ENCODE measurements at regions not wholly inside any gene's neighbourhood (a gene's known extent, or its start where the extent isn't known, plus 50 kb on each side); places are given as distances from the start of the nearest gene placed in this dataset.
"Not testable (repeated sequence)": the region's sequence is repeated elsewhere in the genome, so short reads cannot be mapped to it uniquely, and the experiment has no call there.

GRCh38 chr2:35932276-35932963 lies 423.2 kb upstream of the CRIM1 start:
- no peak for DNase-seq

- DNase-seq = no peak
Measured at GRCh38 chr2:35931626-35932025, 424.0 kb upstream of the CRIM1 start.

- no peak for DNase-seq
Measured at GRCh38 chr2:35931115-35931514, 424.5 kb upstream of the CRIM1 start.

- no peak for DNase-seq
Measured at GRCh38 chr2:35929551-35929950, 426.0 kb upstream of the CRIM1 start.

- DNase-seq = no peak
Measured at GRCh38 chr2:35920061-35920460, 435.5 kb upstream of the CRIM1 start.

GRCh38 chr2:35915261-35915660 lies 440.3 kb upstream of the CRIM1 start:
- no peak for DNase-seq

GRCh38 chr2:35891936-35892335 lies 463.6 kb upstream of the CRIM1 start:
- DNase-seq = no peak

- no peak for DNase-seq
Measured at GRCh38 chr2:35891528-35891927, 464.1 kb upstream of the CRIM1 start.

- no peak for DNase-seq
Measured at GRCh38 chr2:35887146-35887545, 468.4 kb upstream of the CRIM1 start.

GRCh38 chr2:35873921-35874320 lies 481.7 kb upstream of the CRIM1 start:
- DNase-seq = no peak

- no peak for DNase-seq
Measured at GRCh38 chr2:35871672-35872071, 483.9 kb upstream of the CRIM1 start.

- no peak for DNase-seq
Measured at GRCh38 chr2:35870713-35871112, 484.9 kb upstream of the CRIM1 start.

- DNase-seq = no peak
Measured at GRCh38 chr2:35864141-35864540, 491.4 kb upstream of the CRIM1 start.

- DNase-seq = no peak
Measured at GRCh38 chr2:35858216-35858615, 497.4 kb upstream of the CRIM1 start.

GRCh38 chr2:35857498-35857897 lies 498.1 kb upstream of the CRIM1 start:
- no peak for DNase-seq

- no peak for DNase-seq
Measured at GRCh38 chr2:35831385-35831784, 524.2 kb upstream of the CRIM1 start.

GRCh38 chr2:35830833-35831232 lies 524.7 kb upstream of the CRIM1 start:
- DNase-seq = no peak

- no peak for DNase-seq
Measured at GRCh38 chr2:35827086-35827485, 528.5 kb upstream of the CRIM1 start.

GRCh38 chr2:35822716-35823115 lies 532.9 kb upstream of the CRIM1 start:
- DNase-seq = no peak

- DNase-seq = no peak
Measured at GRCh38 chr2:35821675-35822074, 533.9 kb upstream of the CRIM1 start.

GRCh38 chr2:35820391-35820790 lies 535.2 kb upstream of the CRIM1 start:
- no peak for DNase-seq

GRCh38 chr2:35819033-35819432 lies 536.5 kb upstream of the CRIM1 start:
- no peak for DNase-seq

- not testable (repeated sequence) for DNase-seq
Measured at GRCh38 chr2:35818359-35818758, 537.2 kb upstream of the CRIM1 start.

GRCh38 chr2:35814597-35814996 lies 541.0 kb upstream of the CRIM1 start:
- DNase-seq = not testable (repeated sequence)

GRCh38 chr2:35803126-35803525 lies 552.5 kb upstream of the CRIM1 start:
- DNase-seq = no peak

Data from activated T-cell treated with anti-CD3 and anti-CD28 coated beads, Interleukin-2, amount 50 U/mL, for 48 hours (primary cell).